PC-9 (cell line): ENCODE measurements at regions not wholly inside any gene's neighbourhood (a gene's known extent, or its start where the extent isn't known, plus 50 kb on each side); places are given as distances from the start of the nearest gene placed in this dataset.

ENCODE experiments used
- CTCF ChIP-seq: fragments of 200-600 bp; sonication (generic); conservative IDR thresholded peaks from 2 replicates; pipeline ENCODE4 v1.6.1; 2017; ENCODE audit warnings: mixed run types, antibody characterized with exemption, mild to moderate bottlenecking, moderate library complexity
- EZH2 ChIP-seq: fragments of 200-600 bp; sonication (generic); IDR thresholded peaks from 2 replicates; pipeline ENCODE4 v1.8.0; 2017; ENCODE audit warnings: antibody characterized with exemption, low read depth

GRCh38 chr15:95834028-95834804 lies 496.3 kb upstream of the NR2F2 start:
- TF ChIP-seq CTCF, result no peak
- no peak for TF ChIP-seq EZH2
